Esophagus squamous epithelium (tissue), 4 donors: ENCODE measurements at regions not wholly inside any gene's neighbourhood (a gene's known extent, or its start where the extent isn't known, plus 50 kb on each side); places are given as distances from the start of the nearest gene placed in this dataset.

Source experiments
- POLR2A ChIP-seq, 4 donors: fragments of 450-650 bp; IDR thresholded peaks; one replicate each; pipeline ENCODE4 v1.6.1; 2017; ENCODE audit warnings: antibody characterized with exemption in 4 of 4, mild to moderate bottlenecking in 4 of 4, moderate library complexity in 3 of 4
- TF ChIP-seq, protein P1 (sequence below), 6 experiments: fragments of 450-650 bp in 4 of 6; fragments of 200-600 bp in 2 of 6; sonication (generic) in 2 of 6; IDR thresholded peaks; one replicate each; pipeline ENCODE4 v1.5.1; 2016 to 2019; ENCODE audit warnings: antibody characterized with exemption in 6 of 6, mild to moderate bottlenecking in 4 of 6, moderate library complexity in 4 of 6

DNA sequence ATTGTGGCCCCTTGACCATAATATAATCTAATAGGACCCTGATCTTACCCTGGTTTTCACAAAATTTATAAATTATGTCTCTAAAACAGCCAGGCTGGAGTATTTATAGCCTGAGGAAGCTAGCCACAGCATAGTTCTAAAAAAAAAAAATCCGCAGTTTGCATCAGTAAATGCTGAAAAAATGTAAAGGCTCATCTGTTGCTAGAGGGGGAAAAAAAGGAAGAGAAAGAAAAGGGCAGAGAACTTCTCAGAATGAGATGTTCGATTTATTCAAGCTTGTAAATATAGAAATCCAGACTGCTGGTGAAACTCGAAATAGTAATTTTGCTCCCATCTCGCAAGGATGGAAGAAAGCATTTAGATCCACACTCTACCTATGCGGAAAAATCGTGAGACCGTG lies 467.5 kb downstream of the NTRK2 start:
- TF ChIP-seq, protein P1, sequence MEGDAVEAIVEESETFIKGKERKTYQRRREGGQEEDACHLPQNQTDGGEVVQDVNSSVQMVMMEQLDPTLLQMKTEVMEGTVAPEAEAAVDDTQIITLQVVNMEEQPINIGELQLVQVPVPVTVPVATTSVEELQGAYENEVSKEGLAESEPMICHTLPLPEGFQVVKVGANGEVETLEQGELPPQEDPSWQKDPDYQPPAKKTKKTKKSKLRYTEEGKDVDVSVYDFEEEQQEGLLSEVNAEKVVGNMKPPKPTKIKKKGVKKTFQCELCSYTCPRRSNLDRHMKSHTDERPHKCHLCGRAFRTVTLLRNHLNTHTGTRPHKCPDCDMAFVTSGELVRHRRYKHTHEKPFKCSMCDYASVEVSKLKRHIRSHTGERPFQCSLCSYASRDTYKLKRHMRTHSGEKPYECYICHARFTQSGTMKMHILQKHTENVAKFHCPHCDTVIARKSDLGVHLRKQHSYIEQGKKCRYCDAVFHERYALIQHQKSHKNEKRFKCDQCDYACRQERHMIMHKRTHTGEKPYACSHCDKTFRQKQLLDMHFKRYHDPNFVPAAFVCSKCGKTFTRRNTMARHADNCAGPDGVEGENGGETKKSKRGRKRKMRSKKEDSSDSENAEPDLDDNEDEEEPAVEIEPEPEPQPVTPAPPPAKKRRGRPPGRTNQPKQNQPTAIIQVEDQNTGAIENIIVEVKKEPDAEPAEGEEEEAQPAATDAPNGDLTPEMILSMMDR (IDR thresholded peaks at IDR 0.05), result no peak
- no peak for TF ChIP-seq POLR2A (IDR thresholded peaks at IDR 0.05)
